ENCODE measurements at regions not wholly inside any gene's neighbourhood (a gene's known extent, or its start where the extent isn't known, plus 50 kb on each side); places are given as distances from the start of the nearest gene placed in this dataset.

GRCh38 chr10:131662851-131663250 lies 238.0 kb upstream of the PPP2R2D start:
- Histone ChIP-seq H3K27me3 (no peaks in the 10 kb centered on the region), H3K9me3 (no peaks in the 10 kb centered on the region), H3K27ac (no peak overlapping the region), H3K4me1 (no peaks in the 10 kb centered on the region), H3K4me3 (replicated peaks in 1 of 3) (no peak overlapping the region), H3K36me3 (no peaks in the 10 kb centered on the region)
- intact Hi-C loops (cut with DNase I): no loop called here
- TF ChIP-seq CTCF (IDR thresholded peaks at IDR 0.05): no peak
- no peak for TF ChIP-seq POLR2A (IDR thresholded peaks at IDR 0.05)
- WGBS, 2 donors: 85 to 86% methylated on average over 10 of the region's 10 CpGs
- DNase-seq: no peak

GRCh38 chr10:131663351-131663750 lies 237.5 kb upstream of the PPP2R2D start:
- intact Hi-C loops (cut with DNase I): no loop called here
- Histone ChIP-seq H3K27ac (no peak overlapping the region), H3K36me3 (no peaks in the 10 kb centered on the region), H3K27me3 (no peaks in the 10 kb centered on the region), H3K4me1 (no peaks in the 10 kb centered on the region), H3K4me3 (replicated peaks in 1 of 3) (no peak overlapping the region), H3K9me3 (no peaks in the 10 kb centered on the region)
- TF ChIP-seq CTCF (IDR thresholded peaks at IDR 0.05) (no peak), POLR2A (IDR thresholded peaks at IDR 0.05) (no peak)
- no peak for DNase-seq
- 65 to 86% methylated on average over 4 of the region's 4 CpGs for WGBS, 2 donors

GRCh38 chr10:131666091-131666490 lies 234.7 kb upstream of the PPP2R2D start:
- no peak for DNase-seq
- TF ChIP-seq POLR2A (IDR thresholded peaks at IDR 0.05) (no peak), CTCF (IDR thresholded peaks at IDR 0.05) (no peak)
- H3K27me3 ChIP-seq: no peaks in the 10 kb centered on the region
- WGBS, 2 donors: 94 to 97% methylated on average over 3 of the region's 3 CpGs
- no peaks in the 10 kb centered on the region for H3K4me1 ChIP-seq
- no peaks in the 10 kb centered on the region for H3K36me3 ChIP-seq
- H3K4me3 ChIP-seq (replicated peaks in 1 of 3): no peak overlapping the region
- H3K27ac ChIP-seq: no peak overlapping the region
- no peaks in the 10 kb centered on the region for H3K9me3 ChIP-seq
- intact Hi-C loops (cut with DNase I): no loop called here

GRCh38 chr10:131667047-131667446 lies 233.8 kb upstream of the PPP2R2D start:
- Histone ChIP-seq H3K27me3 (no peaks in the 10 kb centered on the region), H3K4me1 (no peaks in the 10 kb centered on the region), H3K4me3 (replicated peaks in 1 of 3) (no peak overlapping the region), H3K27ac (no peak overlapping the region), H3K9me3 (no peaks in the 10 kb centered on the region), H3K36me3 (no peaks in the 10 kb centered on the region)
- TF ChIP-seq CTCF (IDR thresholded peaks at IDR 0.05): no peak
- no peak for TF ChIP-seq POLR2A (IDR thresholded peaks at IDR 0.05)
- WGBS, 2 donors: 81 to 87% methylated on average over 4 of the region's 4 CpGs
- no peak for DNase-seq
- intact Hi-C loops (cut with DNase I): no loop called here

- intact Hi-C loops (cut with DNase I): no loop called here
- Histone ChIP-seq H3K27me3 (no peaks in the 10 kb centered on the region), H3K27ac (no peak overlapping the region), H3K36me3 (no peaks in the 10 kb centered on the region), H3K4me3 (replicated peaks in 1 of 3) (no peak overlapping the region), H3K9me3 (no peaks in the 10 kb centered on the region), H3K4me1 (no peaks in the 10 kb centered on the region)
- 91 to 92% methylated on average over 7 of the region's 7 CpGs for WGBS, 2 donors
- DNase-seq: no peak
- no peak for TF ChIP-seq CTCF (IDR thresholded peaks at IDR 0.05)
- TF ChIP-seq POLR2A (IDR thresholded peaks at IDR 0.05): no peak
Observed at GRCh38 chr10:131667561-131667960, 233.2 kb upstream of the PPP2R2D start.

Measured in thyroid gland (tissue), 4 donors.